CD14-positive monocyte (primary cell): ENCODE measurements at regions not wholly inside any gene's neighbourhood (a gene's known extent, or its start where the extent isn't known, plus 50 kb on each side); places are given as distances from the start of the nearest gene placed in this dataset.

Experiments used
- DNase-seq, 3 donors: peaks; one replicate each; pipeline ENCODE4 v3.0.0-alpha.2; 2011 to 2022
- H2AFZ ChIP-seq: 2 replicates; pipeline ENCODE4 v1.6.0; 2012; ENCODE audit warnings: mild to moderate bottlenecking, low read depth, low read length, inconsistent platforms; ENCODE audit not compliant: insufficient read depth, poor library complexity, severe bottlenecking
- H3K27ac ChIP-seq, 2 donors: 1 replicate in 1 of 2; 2 replicates in 1 of 2; pipeline ENCODE4 v1.5.1; 2012 to 2013; ENCODE audit warnings: low read length in 2 of 2, control low read depth in 1 of 2, inconsistent platforms in 1 of 2, low read depth in 1 of 2, mild to moderate bottlenecking in 1 of 2
- H3K27me3 ChIP-seq, 2 donors: one replicate each; pipeline versions ENCODE4 v1.6.0 to v1.6.1; 2011 to 2013; ENCODE audit warnings: low read length in 2 of 2; ENCODE audit not compliant: control insufficient read depth in 2 of 2, insufficient read depth in 2 of 2
- H3K36me3 ChIP-seq, 2 donors: replicated peaks in 1 of 2; 1 replicate in 1 of 2; 2 replicates in 1 of 2; pipeline versions ENCODE4 v1.5.1 to v1.6.1; 2012 to 2013; ENCODE audit warnings: low read length in 2 of 2, control low read depth in 1 of 2, inconsistent platforms in 1 of 2, mild to moderate bottlenecking in 1 of 2; ENCODE audit not compliant: insufficient read depth in 2 of 2, control insufficient read depth in 1 of 2
- H3K4me1 ChIP-seq, 2 donors: 1 replicate in 1 of 2; 2 replicates in 1 of 2; pipeline versions ENCODE4 v1.5.1 to v1.6.1; 2012 to 2013; ENCODE audit warnings: low read length in 2 of 2, control low read depth in 1 of 2, inconsistent platforms in 1 of 2, mild to moderate bottlenecking in 1 of 2, moderate library complexity in 1 of 2; ENCODE audit not compliant: insufficient read depth in 2 of 2, control insufficient read depth in 1 of 2
- H3K4me2 ChIP-seq: replicated peaks from 2 replicates; pipeline ENCODE3; 2012; ENCODE audit warnings: low read length, moderate library complexity, mild to moderate bottlenecking; ENCODE audit not compliant: poor library complexity, severe bottlenecking; ENCODE audit errors: extremely low read depth
- H3K4me3 ChIP-seq, 3 experiments: fragments of 200-600 bp in 1 of 3; sonication (generic) in 1 of 3; replicated peaks in 1 of 3; 1 replicate in 2 of 3; 2 replicates in 1 of 3; pipeline ENCODE4 v1.5.1; 2011 to 2013; ENCODE audit warnings: low read length in 3 of 3, mild to moderate bottlenecking in 3 of 3, control low read depth in 2 of 3, low read depth in 2 of 3, inconsistent platforms in 1 of 3, moderate library complexity in 1 of 3
- H3K79me2 ChIP-seq: 2 replicates; pipeline ENCODE4 v1.6.0; 2012; ENCODE audit warnings: mild to moderate bottlenecking, control low read depth, inconsistent platforms, low read length, moderate library complexity; ENCODE audit not compliant: insufficient read depth
- H3K9ac ChIP-seq: 2 replicates; pipeline ENCODE4 v1.6.0; 2017; ENCODE audit warnings: low read length, mild to moderate bottlenecking; ENCODE audit not compliant: insufficient read depth, poor library complexity, severe bottlenecking
- H3K9me3 ChIP-seq, 2 donors: replicated peaks in 1 of 2; 1 replicate in 1 of 2; 2 replicates in 1 of 2; pipeline versions ENCODE4 v1.5.1 to v1.6.1; 2012 to 2013; ENCODE audit warnings: low read length in 2 of 2, control low read depth in 1 of 2; ENCODE audit not compliant: control insufficient read depth in 1 of 2, insufficient read depth in 1 of 2
- H4K20me1 ChIP-seq: 2 replicates; pipeline ENCODE4 v1.6.0; 2012; ENCODE audit warnings: mild to moderate bottlenecking, low read length, control low read depth, moderate library complexity; ENCODE audit not compliant: insufficient read depth
- H3K27ac Mint-ChIP-seq, 7 donors: one replicate each; pipeline ENCODE4 v1.8.0; 2020; ENCODE audit warnings: mild to moderate bottlenecking in 7 of 7, mixed read lengths in 7 of 7, moderate library complexity in 6 of 7, inconsistent platforms in 2 of 7
- H3K27me3 Mint-ChIP-seq, 3 donors: one replicate each; pipeline ENCODE4 v1.8.0; 2021 to 2022; ENCODE audit warnings: low read depth in 3 of 3, mild to moderate bottlenecking in 3 of 3, mixed read lengths in 3 of 3, moderate library complexity in 3 of 3, inconsistent platforms in 1 of 3
- H3K36me3 Mint-ChIP-seq, 2 donors: one replicate each; pipeline ENCODE4 v1.8.0; 2020; ENCODE audit warnings: mixed read lengths in 2 of 2, inconsistent platforms in 1 of 2, mild to moderate bottlenecking in 1 of 2
- H3K4me1 Mint-ChIP-seq: one replicate; pipeline ENCODE4 v1.8.0; 2020; ENCODE audit warnings: mild to moderate bottlenecking, mixed read lengths
- H3K4me3 Mint-ChIP-seq, 2 donors: one replicate each; pipeline ENCODE4 v1.8.0; 2020; ENCODE audit warnings: mild to moderate bottlenecking in 2 of 2, mixed read lengths in 2 of 2, moderate library complexity in 1 of 2
- H3K9me3 Mint-ChIP-seq, 7 donors: one replicate each; pipeline ENCODE4 v1.8.0; 2020 to 2022; ENCODE audit warnings: mixed read lengths in 7 of 7, mild to moderate bottlenecking in 6 of 7, moderate library complexity in 6 of 7, inconsistent platforms in 2 of 7
- CTCF ChIP-seq: fragments of 200-600 bp; IDR thresholded peaks from one replicate; pipeline ENCODE4 v1.8.0; 2022; ENCODE audit warnings: antibody characterized with exemption, mild to moderate bottlenecking
- WGBS: methylation state at CpG from one replicate; pipeline ENCODE4 v1.1.5; 2013; ENCODE audit warnings: missing lambda C conversion rate; ENCODE audit not compliant: insufficient coverage; 5-methylcytosine and 5-hydroxymethylcytosine counted together
- intact Hi-C, 2 donors: fragments of 100-400 bp; cut with micrococcal nuclease; formaldehyde crosslinking; loops; one replicate each; pipeline versions ENCODE4 v1.15.0 to v1.15.1; 2023

- Mint-ChIP-seq H3K4me3 (peak overlapping the region; percentile 34 to 77), H3K4me1 (peaks cover 37% of the 10 kb centered on the region), H3K27ac (peak overlapping the region in 5 of 7 donors; percentile 41 to 78 (median 46)), H3K9me3 (peaks cover 0 to 8% (median 0%) of the 10 kb centered on the region in 7 donors), H3K27me3 (peaks cover 0 to 2% (median 2%) of the 10 kb centered on the region in 3 donors), H3K36me3 (no peaks in the 10 kb centered on the region)
- Histone ChIP-seq H3K79me2 (no peaks in the 10 kb centered on the region), H3K4me2 (peak overlapping the region; percentile 37), H3K27ac (peak overlapping the region in 1 of 2 donors; percentile 20), H3K4me1 (peaks cover 29 to 41% of the 10 kb centered on the region in 2 donors), H3K27me3 (no peaks in the 10 kb centered on the region), H3K4me3 (peak overlapping the region in 1 of 3 experiments; percentile 23), H3K36me3 (no peaks in the 10 kb centered on the region), H3K9me3 (no peaks in the 10 kb centered on the region), H3K9ac (no peak overlapping the region), H2AFZ (peak overlapping the region; percentile 30), H4K20me1 (no peaks in the 10 kb centered on the region)
- no peak for TF ChIP-seq CTCF
- DNase-seq, result no peak
- WGBS, result no CpG with 5 or more reads among the region's 3 CpGs
- intact Hi-C loops, result no loop called here
These were observed 286.2 kb upstream of the ACVR2A start for GRCh38 chr2:147558620-147559019.

GRCh38 chr2:147554521-147555107, 290.2 kb upstream of the ACVR2A start:
- Histone ChIP-seq H3K79me2 (no peaks in the 10 kb centered on the region), H3K4me3 (no peak overlapping the region), H3K4me2 (no peak overlapping the region), H2AFZ (no peak overlapping the region), H3K9ac (no peak overlapping the region), H3K27me3 (no peaks in the 10 kb centered on the region), H3K36me3 (no peaks in the 10 kb centered on the region), H3K9me3 (no peaks in the 10 kb centered on the region), H4K20me1 (no peaks in the 10 kb centered on the region), H3K4me1 (peaks cover 10 to 15% of the 10 kb centered on the region in 2 donors), H3K27ac (no peak overlapping the region)
- Mint-ChIP-seq H3K4me3 (no peak overlapping the region), H3K4me1 (peaks cover 17% of the 10 kb centered on the region), H3K9me3 (peaks cover 0 to 5% (median 0%) of the 10 kb centered on the region in 7 donors), H3K36me3 (no peaks in the 10 kb centered on the region), H3K27ac (no peak overlapping the region), H3K27me3 (peaks cover 0 to 2% (median 0%) of the 10 kb centered on the region in 3 donors)
- 100% methylated on average over 1 of the region's 5 CpGs for WGBS
- TF ChIP-seq CTCF, result no peak
- DNase-seq, result no peak
- intact Hi-C loops, result no loop called here
